Retinal pigment epithelial cell (primary cell): ENCODE measurements at regions not wholly inside any gene's neighbourhood (a gene's known extent, or its start where the extent isn't known, plus 50 kb on each side); places are given as distances from the start of the nearest gene placed in this dataset.
"Not testable (repeated sequence)": the region's sequence is repeated elsewhere in the genome, so short reads cannot be mapped to it uniquely, and the experiment has no call there.

Experiments used
- DNase-seq: peaks from one replicate; pipeline ENCODE4 v3.0.0-alpha.2; 2010; ENCODE audit warnings: low read depth
- H3K4me3 ChIP-seq: 2 replicates; pipeline ENCODE4 v1.5.1; 2011; ENCODE audit warnings: mild to moderate bottlenecking, low read length, control low read depth, moderate library complexity
- CTCF ChIP-seq: conservative IDR thresholded peaks from 2 replicates; pipeline ENCODE4 v1.5.1; 2011; ENCODE audit warnings: low read depth, low read length, control low read depth, inconsistent platforms

GRCh38 chr7:51543801-51544553, 227.4 kb upstream of the COBL start:
- no peak for DNase-seq
- no peak overlapping the region for H3K4me3 ChIP-seq
- TF ChIP-seq CTCF, result no peak

- not testable (repeated sequence) for DNase-seq, H3K4me3 ChIP-seq
These were observed 224.3 kb upstream of the COBL start for GRCh38 chr7:51540906-51541305.

- no peak for TF ChIP-seq CTCF
- no peak for DNase-seq
- H3K4me3 ChIP-seq, result no peak overlapping the region
These were observed 223.2 kb upstream of the COBL start for GRCh38 chr7:51539840-51540239.

DNA sequence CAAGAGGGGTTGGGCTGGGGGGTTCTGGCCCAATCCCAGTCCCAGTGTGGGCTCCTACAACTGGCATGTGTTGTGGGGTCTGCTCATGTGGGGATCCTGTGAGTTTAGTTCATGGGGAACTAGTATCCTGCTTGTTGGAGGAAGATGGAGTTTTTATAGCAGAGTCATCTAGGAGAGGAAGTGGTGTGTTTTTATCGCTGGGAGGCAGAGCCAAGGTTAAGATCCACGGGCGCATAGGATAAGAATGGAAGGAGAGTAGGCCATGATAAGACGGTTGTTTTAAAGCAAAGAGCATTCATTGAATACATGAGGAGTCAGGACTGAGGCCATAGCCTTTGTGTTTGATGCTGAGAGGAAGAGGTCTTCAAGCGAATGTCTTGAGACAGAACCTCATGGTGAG, 211.6 kb upstream of the COBL start:
- no peak for DNase-seq
- TF ChIP-seq CTCF, result no peak
- H3K4me3 ChIP-seq, result no peak overlapping the region

DNA sequence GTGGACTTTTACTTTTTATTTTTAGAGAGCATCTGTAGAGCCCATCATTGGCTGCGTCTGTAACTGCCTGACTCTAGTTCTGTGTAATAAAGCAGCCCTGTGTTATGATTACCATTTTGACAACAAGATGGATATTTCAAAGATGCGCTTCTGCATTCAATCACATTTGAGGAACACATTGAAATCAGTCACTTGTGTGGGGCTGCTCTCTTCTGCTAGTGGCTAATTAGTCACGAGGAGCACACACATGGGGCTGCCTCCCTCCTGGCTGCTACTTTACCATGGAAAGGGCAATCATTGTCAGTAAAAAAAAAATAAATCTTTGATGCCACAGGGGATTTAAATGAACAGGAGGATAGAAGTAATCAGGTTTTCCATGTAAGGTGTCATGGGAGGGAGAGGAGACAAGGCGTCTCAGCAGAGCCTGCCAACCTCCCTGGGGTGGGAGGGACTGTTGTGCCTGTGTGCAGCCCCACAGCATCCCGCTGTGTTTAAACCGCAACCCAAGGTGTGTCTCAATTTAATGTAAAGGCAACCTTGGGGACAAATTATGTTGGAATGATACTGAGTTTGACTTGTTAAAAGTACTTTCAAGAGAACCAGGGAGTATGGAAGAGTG, 205.2 kb upstream of the COBL start:
- DNase-seq, result no peak
- no peak overlapping the region for H3K4me3 ChIP-seq
- TF ChIP-seq CTCF, result no peak

DNA sequence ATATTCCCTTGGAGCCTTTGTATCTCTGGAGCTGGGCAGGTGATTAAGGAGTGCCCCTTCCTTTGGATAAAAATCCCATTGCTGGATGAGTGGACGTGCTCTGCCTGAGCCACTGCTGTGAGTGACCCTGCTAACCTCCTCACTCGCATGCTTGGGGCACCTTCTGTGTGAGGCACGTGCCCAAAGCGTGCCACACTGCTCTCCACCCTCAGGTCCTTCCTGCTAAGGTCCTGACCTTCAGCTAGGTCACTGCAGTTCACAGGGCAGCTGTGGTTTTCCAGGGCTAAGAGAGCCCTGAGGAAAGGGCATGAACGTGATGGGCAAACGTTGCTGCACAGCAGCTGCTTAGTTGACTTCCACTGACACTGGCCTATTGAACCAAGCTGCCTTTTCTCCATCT, 204.4 kb upstream of the COBL start:
- no peak overlapping the region for H3K4me3 ChIP-seq
- no peak for DNase-seq
- no peak for TF ChIP-seq CTCF

- TF ChIP-seq CTCF, result no peak
- no peak for DNase-seq
- no peak overlapping the region for H3K4me3 ChIP-seq
These were observed 202.0 kb upstream of the COBL start for GRCh38 chr7:51518646-51519045.
